ENCODE measurements at regions not wholly inside any gene's neighbourhood (a gene's known extent, or its start where the extent isn't known, plus 50 kb on each side); places are given as distances from the start of the nearest gene placed in this dataset.

DNA sequence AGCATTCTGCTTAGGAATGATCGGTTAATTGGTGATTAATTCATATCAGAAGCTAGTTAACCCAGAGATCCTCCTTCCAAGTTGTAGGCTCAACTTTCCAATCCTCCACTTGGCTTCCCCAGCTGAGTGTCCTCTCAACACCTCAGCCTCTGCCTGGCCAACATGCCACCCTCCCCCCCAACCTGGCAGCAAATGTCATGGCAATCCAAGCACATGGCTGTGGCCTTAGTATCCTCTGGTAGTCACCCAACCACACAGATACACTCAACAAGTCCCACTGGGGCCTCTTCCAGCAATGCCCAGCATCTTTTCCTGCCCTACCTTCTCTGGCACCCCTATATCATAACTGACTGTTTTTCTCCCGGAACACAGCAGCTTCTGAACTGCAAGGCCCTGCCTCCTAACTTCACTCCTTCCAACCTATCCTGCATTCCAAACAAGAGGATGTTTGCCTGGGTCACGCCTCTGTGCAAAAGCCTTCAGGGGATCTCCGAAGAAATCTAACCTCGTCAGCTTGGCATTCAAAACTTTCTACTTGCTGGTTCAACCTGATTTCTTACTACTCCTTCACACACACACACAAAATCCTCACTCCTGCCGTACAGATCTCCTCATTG is 195.0 kb downstream of the CYP26B1 start:
- no peak for DNase-seq

DNA sequence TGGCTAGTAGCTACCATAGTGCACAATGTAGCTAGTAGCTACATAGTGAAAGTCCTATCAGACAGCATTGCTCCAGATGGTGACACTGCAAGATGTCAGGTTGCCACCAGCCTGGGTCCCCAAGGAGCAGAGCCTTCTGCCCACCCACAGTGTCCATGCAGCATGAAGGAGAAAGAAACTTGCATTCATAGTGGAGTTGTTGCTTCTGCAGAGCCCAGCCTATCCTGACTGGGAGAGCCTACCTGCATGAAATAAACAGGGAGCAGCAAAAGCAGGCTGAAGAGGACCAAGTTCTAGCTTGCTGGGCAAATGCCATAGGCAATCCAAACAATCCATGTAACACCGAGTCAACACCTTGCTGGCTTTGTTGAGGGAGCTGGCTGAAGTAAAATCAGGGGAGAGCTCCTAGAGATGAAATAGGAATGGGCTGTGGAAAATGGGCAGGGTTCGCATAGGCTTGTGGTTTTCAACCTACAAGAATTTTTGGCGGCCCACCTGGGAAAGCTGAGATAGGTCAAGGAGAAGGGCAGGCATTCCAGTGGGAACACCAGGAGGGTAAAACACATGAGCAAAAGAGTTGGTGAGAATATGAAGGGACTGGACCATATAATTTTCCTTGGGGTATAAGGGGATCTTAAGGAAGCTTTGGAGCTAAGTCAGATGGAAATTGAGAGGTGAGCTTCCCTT is 195.8 kb downstream of the CYP26B1 start:
- no peak for DNase-seq

- no peak for DNase-seq
Measured at GRCh38 chr2:71951083-71951468, 196.6 kb downstream of the CYP26B1 start.

DNA sequence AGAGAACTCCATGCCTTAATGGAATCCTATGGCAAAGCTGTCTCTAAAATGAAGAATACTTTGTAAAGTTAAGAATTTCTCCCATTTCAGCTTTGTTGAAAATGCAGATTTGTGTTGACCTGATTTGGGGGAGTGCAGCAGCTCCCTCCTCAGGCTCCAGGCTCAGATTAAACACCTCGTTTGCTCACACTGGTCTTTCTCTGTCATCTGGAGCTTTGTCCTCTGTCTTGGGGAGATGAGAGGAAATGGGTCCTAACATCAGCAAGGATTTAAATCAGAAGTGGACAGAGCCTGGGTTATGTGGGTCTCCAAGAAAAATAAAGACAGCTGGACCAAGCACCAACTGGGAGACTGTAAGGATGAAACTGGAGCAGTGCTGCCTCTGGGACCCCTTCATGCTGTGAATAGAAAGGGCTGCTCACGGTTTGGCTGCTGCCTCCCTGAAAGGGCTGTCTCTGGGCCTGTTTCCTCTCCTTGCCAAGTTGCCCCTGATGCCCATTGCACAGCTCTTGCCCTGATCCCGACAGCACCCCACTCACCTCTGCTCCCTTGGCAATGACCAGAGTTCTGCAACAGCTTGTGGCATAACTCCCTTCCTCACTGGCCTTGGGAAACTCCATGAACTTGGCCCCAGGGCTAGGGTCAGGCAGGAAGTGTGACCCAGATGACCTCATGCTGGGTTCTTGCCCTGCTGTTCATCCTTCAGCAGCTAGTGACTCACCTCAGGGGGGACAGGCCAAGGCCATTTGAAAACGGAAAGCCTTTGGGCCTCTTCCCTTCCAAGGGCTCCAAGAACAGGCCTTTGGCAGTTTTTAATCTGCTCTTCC is 197.2 kb downstream of the CYP26B1 start:
- DNase-seq: no peak

- DNase-seq: no peak
Measured at GRCh38 chr2:71949537-71949798, 198.2 kb downstream of the CYP26B1 start.

- peak; percentile 53 for DNase-seq
Measured at GRCh38 chr2:71948781-71949536, 198.7 kb downstream of the CYP26B1 start.

DNA sequence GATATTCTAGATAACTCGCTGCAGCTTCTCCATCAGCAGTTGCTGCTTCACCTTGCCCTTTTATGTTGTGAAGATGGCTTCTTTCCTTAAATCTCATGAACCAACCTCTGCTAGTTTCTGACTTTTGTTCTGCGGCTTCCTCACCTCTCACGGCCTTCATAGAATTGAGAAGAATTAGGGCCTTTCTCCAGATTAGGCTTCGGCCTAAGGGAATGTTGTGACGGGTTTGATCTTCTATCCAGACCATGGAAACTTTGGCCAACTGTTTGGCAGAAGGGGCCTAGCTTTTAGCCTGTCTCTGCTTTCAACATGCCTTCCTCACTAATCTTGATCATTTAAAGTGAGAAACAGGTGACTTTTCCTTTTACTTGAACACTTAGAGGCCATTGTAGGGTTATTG is 199.9 kb downstream of the CYP26B1 start:
- no peak for DNase-seq

DNA sequence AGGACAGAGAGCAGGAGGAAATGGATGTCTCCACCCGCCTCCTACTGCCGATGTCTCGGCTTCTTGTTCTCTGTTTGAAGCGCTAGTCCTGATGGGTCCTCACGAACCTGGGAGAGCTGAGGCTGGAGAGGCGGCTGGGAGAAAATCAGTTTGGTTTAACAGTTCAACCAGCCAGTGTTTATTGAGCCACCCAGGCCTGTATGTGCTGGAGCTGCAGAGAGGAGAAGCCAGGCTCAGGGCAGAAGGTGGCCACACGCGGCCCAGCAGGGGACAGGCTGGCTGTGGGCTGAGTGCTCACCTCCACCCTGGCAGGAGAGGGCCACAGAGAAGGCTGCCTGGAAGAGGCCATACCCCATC is 202.1 kb downstream of the CYP26B1 start:
- no peak for DNase-seq

GRCh38 chr2:71944806-71945602 is 202.7 kb downstream of the CYP26B1 start:
- peak; percentile 61 for DNase-seq

DNA sequence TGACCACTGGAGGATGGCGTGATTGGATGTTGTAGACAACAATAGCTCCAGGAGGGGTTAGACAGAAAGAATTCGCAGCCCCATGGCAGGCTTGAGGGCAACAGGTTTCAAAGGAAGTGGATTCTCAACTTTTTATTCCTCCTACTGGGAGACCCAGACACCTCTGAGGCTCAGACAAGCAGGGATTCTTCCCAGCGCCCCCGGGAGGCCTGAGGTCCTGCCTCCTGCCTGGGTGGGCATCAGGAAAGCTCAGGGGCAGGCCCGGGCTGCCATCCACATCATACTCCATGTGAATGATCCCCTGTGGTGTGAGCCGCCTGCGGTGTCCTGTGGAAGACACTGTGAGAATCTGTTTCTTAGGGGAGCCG is 203.5 kb downstream of the CYP26B1 start:
- DNase-seq: no peak

- no peak for DNase-seq
Measured at GRCh38 chr2:71943238-71944182, 204.2 kb downstream of the CYP26B1 start.

GRCh38 chr2:71941726-71942525 is 205.7 kb downstream of the CYP26B1 start:
- DNase-seq: peak; percentile 37

DNA sequence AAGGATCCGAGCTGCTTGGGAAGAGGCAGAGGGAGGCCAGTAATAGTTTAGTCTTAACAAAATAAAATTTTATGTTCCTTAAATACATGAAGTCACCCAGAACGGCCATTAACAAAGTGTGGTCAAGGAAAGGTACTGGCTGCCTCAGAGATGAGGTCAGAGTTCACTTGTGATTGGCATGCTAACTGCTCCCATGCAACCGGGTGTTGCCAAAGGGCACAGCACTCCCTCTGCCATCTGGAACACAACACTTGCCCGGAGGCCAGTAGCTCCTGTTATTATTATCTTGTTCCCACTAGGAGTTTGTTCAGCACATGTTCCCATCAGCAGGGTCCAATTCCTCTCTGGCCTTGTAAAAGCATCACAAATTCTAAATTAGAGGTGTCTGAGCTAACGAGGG is 207.0 kb downstream of the CYP26B1 start:
- no peak for DNase-seq

GRCh38 chr2:71939588-71940535 is 207.8 kb downstream of the CYP26B1 start:
- DNase-seq: no peak

DNA sequence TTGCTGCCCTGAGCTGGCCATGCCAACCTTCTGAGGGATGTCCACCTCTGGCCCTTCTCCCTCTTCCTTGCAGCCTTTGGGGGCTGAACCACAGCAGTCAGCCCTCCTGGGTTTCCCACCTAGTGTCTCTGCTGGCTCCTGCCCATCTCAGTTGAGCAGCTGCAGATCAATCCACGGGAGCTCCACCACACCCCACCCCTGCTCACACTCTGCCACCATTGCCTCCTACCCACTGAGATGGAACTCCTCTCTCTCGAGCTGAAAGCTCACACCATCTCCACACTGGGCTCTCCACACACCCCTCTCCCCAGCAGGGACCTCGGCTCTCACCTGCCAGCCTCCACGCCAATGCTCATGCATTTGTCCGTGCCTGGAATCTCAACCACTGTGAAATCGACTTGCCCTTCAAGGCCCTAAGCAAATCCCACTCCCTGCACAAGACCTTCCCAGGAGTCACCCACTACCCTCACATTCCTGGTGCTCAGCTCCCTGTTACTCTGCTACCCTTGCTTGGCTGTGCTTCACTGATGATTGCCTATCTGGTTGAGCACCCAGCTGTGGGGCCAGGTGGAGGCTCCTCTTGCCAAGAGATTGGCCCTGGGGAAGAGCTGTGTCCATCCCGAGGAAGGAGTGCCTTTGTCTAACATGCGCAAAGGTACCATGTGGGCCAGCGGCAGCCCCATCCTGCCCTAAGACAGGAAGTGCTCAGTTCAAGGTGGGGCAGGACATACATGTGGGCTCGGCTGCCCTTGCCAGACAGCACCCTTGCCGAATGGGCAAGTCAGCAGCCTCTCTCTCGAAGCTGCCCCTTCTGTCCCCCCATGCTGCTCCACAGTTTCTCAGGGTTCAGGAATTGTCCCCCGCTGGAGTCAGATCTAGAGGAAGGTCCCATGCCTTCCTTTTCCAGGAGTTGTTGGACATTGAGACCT is 208.7 kb downstream of the CYP26B1 start:
- DNase-seq: no peak

DNA sequence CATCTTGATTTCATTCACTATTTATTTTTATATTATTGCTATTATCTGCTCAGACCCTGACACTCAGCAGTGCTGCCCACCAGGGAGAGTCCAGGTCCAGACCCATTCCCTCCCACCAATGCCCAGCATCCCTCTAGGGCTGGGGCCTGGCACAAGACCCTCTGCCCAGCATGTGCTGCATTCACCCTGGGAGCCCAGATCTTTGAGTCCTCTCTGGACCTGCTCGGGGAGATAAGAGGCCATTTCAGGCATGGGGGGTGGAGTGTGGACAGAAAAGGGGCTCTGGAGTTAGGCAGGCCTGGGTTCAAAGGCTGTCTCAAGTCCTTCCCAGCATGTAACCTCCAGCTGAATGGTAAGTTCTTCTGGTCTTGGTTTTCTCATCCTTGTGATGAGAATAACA is 209.6 kb downstream of the CYP26B1 start:
- DNase-seq: no peak

DNA sequence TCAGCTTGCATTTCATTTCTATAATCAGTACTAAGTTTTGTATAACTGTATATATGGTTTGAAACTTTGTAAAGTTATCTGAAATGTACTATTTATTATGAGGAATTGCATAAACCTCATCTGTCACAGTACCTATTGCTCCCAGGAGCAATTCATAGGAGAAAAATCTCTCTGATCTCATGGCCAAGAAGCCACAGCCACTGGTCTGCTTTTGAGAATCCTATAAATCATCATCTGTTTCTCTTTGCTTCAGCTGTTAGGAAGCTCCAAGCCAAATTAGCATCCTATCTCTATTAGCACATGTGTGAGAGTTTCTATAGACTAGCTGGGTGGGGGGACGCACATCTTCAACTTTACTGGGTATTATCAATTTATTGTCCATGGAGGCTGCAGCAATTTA is 210.3 kb downstream of the CYP26B1 start:
- DNase-seq: no peak

Data from fibroblast of skin of scalp (primary cell).